NOMO-1 (cell line): ENCODE measurements at regions not wholly inside any gene's neighbourhood (a gene's known extent, or its start where the extent isn't known, plus 50 kb on each side); places are given as distances from the start of the nearest gene placed in this dataset.
"Not testable (repeated sequence)": the region's sequence is repeated elsewhere in the genome, so short reads cannot be mapped to it uniquely, and the experiment has no call there.

ENCODE experiments used
- DNase-seq, 2 experiments: peaks; one replicate each; lab custom pipeline; 2025; ENCODE audit not compliant: unreplicated experiment in 2 of 2; lab: John Stamatoyannopoulos, UW

DNA sequence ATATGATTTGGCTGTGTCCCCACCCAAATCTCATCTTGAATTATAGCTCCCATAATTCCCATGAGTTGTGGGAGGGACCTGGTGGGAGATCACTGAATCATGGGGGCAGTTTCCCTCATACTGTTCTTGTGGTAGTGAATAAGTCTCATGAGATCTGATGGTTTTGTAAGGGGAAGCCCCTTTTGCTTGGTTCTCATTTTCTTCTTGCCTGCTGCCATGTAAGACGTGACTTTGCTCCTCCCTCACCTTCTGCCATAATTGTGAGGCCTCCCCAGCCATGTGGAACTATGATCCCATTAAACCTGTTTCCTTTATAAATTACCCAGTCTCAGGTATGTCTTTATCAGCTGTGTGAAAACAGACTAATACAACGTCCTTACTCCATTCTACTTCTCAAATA, 108.5 kb upstream of the SCAF8 start:
- DNase-seq = not testable (repeated sequence)

GRCh38 chr6:154625721-154626120, 107.5 kb upstream of the SCAF8 start:
- DNase-seq = no peak

GRCh38 chr6:154629127-154629526, 104.1 kb upstream of the SCAF8 start:
- no peak for DNase-seq

GRCh38 chr6:154632119-154632518, 101.1 kb upstream of the SCAF8 start:
- DNase-seq = no peak

GRCh38 chr6:154637392-154637791, 95.8 kb upstream of the SCAF8 start:
- DNase-seq = no peak

DNA sequence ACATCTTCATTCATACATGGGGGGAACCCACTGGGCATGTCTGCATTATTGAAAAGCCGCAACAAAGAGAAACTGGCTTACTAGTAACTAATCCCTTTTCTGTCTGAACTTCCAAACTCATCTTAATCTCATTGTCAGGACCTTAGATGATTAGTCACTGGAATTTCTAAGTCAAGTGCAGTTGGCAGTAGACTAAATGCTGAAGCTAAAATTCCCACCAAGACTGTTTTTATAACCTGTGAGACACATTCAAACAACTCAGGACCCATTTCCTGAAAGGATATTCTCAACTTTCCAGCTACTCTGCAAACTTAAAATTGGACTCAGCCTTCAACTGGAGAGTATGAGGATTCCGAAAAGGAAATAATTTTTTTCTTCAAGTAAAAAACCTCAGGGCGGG, 94.8 kb upstream of the SCAF8 start:
- no peak for DNase-seq

GRCh38 chr6:154639196-154639595, 94.0 kb upstream of the SCAF8 start:
- not testable (repeated sequence) for DNase-seq

- no peak for DNase-seq
Measured at GRCh38 chr6:154648188-154648887, 84.9 kb upstream of the SCAF8 start.

DNA sequence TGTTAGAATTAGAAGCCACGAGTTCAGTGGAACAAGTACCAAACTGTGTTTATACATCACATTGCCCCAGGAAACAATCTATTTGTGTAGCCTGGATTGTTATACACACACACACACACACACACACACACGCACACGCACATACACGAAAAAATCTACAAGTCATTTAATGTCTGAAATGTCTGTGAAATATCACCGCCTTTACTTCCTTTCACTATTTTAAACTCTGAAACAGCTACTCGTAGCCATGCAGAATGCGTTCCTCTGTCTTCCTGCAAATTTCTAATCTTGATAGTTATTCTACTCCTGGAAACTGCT, 84.4 kb upstream of the SCAF8 start:
- no peak for DNase-seq

- DNase-seq = no peak
Measured at GRCh38 chr6:154649721-154650120, 83.5 kb upstream of the SCAF8 start.

- DNase-seq = no peak
Measured at GRCh38 chr6:154650351-154650750, 82.9 kb upstream of the SCAF8 start.

DNA sequence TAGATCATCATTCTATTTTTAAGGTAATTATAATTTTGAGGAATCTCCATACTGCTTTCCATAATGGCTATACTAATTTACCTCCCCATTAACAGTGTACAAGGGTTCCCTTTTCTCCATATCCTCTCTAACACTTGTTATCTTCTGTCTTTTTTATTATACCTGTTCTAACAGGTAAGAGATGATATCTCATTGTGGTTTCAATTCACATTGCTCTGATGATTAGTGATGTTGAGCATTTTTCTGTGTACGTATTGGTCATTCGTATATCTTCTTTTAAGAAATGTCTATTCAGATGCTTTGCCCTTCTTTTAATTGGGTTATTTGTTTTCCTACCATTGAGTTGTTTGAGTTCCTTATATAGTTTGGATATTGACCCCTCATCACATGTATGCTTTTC, 81.6 kb upstream of the SCAF8 start:
- no peak for DNase-seq

- no peak for DNase-seq
Measured at GRCh38 chr6:154653385-154653784, 79.8 kb upstream of the SCAF8 start.

DNA sequence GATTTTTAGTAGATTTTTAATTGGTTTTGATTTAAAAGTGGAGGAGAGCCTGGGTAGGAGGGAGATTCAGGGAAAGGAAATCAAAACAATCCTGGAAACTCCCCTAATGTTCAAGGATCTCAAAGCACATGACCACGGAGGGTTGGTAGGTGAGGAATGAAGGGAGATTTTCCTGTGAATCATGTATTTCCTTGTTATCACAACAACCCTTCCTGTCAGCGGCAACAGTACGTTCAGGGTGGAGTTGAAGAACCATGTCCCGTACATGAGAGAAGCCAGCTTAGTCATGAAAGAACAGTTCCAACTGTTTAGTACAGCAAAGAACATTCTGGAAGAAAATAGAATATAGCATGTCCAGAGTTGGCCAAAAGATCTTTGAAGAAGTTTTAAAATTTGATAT, 79.4 kb upstream of the SCAF8 start:
- no peak for DNase-seq

DNA sequence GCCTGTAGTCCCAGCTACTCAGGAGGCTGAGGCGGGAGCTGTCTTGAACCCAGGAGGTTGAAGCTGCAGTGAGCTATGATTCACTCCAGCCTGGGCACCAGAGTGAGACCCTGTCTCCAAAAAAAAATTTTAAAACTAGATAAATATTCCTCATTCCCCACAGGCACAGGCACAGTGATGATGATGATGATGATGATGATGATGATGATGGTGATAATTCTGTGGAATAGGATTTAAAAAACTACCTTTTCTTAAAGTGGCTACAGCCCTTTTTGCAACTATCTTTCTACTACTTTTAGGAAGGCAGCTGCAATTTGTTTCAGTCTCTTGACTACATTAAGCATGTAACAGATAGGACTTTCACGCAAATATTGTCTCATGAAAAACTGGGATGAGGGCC, 76.6 kb upstream of the SCAF8 start:
- no peak for DNase-seq

- no peak for DNase-seq
Measured at GRCh38 chr6:154661768-154662167, 71.4 kb upstream of the SCAF8 start.

- no peak for DNase-seq
Measured at GRCh38 chr6:154664287-154664686, 68.9 kb upstream of the SCAF8 start.

DNA sequence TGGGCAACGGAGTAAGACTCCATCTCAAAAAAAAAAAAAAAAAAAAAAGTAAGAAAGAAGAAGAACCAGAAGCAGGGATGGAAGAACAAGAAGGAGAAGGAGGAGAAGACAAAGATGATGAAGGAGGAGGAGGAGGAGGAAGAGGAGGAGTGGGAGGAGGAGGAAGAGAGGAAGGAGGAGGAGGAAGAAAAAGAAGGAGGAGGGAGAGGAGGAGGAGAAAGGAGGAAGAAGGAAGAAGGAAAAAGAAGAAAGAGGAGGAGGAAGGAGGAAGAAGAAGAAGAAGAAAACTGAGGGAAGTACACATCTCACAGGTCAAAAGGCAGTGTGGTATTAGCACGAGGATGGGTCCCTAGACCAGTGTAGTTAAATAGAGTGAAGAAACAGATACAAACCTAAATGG, 65.1 kb upstream of the SCAF8 start:
- DNase-seq = no peak

- no peak for DNase-seq
Measured at GRCh38 chr6:154672086-154672485, 61.1 kb upstream of the SCAF8 start.

GRCh38 chr6:154673919-154674318, 59.3 kb upstream of the SCAF8 start:
- DNase-seq = no peak

DNA sequence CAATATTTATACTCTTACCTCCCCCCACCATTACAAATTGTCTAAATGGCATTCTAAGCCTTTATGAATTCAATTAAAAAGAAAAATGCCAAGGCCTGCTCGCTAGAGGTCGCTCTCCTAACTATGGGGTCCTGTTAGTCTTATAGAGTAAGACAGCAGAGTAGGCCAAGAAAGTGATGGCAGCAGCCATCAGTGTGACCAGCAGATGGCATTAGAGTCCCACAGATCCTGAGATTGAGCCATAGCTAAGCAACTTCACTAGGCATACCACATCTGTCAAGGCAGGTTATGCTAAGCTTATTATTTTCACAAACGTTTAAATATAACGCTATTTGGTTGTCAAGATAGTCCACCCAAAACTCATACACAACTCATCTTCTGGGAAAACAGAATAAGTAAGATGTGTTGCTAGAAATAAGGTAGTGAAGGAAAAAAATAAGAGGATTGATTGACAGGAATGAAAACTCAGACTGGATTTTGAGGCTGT, 57.6 kb upstream of the SCAF8 start:
- DNase-seq = peak; percentile 78 to 88

GRCh38 chr6:154682633-154683125, 50.5 kb upstream of the SCAF8 start:
- no peak for DNase-seq
